ENCODE measurements at regions not wholly inside any gene's neighbourhood (a gene's known extent, or its start where the extent isn't known, plus 50 kb on each side); places are given as distances from the start of the nearest gene placed in this dataset.

DNA sequence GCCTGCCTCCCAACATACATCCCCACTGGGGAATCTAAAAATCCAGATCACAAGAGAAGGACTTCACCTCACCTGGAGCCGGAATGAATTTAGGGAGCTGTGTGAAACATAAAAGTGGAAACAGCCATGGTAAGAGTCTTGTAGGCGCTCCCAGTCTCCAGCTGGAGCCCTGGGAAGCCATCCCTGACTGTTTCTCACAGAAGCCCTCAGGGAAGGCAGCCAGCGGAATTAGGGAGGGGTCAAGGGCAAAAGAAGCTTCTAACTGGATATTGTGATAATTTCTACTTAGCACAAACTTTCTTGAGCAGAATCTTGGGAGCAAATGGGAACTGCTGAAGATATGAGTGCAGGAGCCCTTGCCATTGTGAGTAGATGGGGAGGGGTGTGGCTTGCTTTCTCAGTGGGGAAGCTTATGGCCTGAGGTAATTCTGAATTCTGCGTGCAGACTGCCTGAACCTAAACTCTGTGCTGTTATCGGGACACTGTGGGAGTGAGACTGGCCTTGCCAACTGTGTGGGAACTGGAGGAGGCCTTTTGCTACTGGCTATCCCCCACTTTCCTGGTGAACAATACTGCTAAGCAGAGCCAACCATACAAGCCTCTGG lies 174.4 kb upstream of the SMC2 start:
- DNase-seq (ENCODE audit: low read depth, low spot score), result no peak
- H3K4me3 ChIP-seq (ENCODE audit: low read depth, low read length), result no peak overlapping the region
- in situ Hi-C loops (cut with HindIII; ENCODE audit: low sequenced_read_pairs), result no loop called here
- TF ChIP-seq, protein P1, sequence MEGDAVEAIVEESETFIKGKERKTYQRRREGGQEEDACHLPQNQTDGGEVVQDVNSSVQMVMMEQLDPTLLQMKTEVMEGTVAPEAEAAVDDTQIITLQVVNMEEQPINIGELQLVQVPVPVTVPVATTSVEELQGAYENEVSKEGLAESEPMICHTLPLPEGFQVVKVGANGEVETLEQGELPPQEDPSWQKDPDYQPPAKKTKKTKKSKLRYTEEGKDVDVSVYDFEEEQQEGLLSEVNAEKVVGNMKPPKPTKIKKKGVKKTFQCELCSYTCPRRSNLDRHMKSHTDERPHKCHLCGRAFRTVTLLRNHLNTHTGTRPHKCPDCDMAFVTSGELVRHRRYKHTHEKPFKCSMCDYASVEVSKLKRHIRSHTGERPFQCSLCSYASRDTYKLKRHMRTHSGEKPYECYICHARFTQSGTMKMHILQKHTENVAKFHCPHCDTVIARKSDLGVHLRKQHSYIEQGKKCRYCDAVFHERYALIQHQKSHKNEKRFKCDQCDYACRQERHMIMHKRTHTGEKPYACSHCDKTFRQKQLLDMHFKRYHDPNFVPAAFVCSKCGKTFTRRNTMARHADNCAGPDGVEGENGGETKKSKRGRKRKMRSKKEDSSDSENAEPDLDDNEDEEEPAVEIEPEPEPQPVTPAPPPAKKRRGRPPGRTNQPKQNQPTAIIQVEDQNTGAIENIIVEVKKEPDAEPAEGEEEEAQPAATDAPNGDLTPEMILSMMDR (IDR thresholded peaks at IDR 0.05; ENCODE audit: low read depth, low read length), result no peak

DNA sequence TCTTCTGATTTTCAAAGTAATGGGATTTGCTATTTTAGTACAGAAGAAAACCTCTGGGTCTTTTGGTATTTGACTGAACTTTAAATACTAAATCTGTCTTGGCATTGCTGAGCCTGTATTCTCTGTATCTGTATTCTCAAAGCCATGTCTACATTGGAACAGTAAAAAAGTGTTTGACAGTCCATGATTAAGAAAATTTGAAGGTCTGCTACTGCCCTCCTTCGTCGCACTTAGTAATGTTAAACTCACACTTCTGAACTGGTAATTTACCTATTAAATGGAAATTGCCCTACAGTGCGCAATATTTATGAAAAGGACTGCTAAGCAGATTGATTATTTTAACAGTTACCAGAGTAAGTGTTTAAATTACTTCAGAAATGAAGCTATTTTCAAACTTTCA lies 165.7 kb upstream of the SMC2 start:
- in situ Hi-C loops (cut with HindIII; ENCODE audit: low sequenced_read_pairs), result no loop called here
- no peak for DNase-seq (ENCODE audit: low read depth, low spot score)
- TF ChIP-seq, protein P1 (IDR thresholded peaks at IDR 0.05; ENCODE audit: low read depth, low read length), result no peak
- no peak overlapping the region for H3K4me3 ChIP-seq (ENCODE audit: low read depth, low read length)

DNA sequence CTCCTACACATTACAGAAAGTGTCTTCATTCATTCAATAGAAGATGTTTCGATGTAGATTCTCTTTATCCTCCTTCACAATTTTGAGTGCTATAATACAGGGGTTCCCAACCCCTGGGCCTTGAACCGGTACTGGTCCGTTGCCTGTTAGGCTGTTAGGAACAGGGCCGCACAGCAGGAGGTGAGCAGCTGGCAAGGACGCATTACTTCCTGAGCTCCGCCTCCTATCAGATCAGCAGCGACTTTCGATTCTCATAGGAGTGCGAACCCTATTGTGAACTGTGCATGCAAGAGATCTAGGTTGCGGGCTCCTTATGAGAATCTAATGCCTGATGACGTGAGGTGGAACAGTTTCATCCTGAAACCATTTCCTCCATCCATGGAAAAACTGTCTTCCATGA lies 153.0 kb upstream of the SMC2 start:
- TF ChIP-seq, protein P1 (IDR thresholded peaks at IDR 0.05; ENCODE audit: low read depth, low read length), result no peak
- no peak overlapping the region for H3K4me3 ChIP-seq (ENCODE audit: low read depth, low read length)
- in situ Hi-C loops (cut with HindIII; ENCODE audit: low sequenced_read_pairs), result no loop called here
- DNase-seq (ENCODE audit: low read depth, low spot score), result no peak

DNA sequence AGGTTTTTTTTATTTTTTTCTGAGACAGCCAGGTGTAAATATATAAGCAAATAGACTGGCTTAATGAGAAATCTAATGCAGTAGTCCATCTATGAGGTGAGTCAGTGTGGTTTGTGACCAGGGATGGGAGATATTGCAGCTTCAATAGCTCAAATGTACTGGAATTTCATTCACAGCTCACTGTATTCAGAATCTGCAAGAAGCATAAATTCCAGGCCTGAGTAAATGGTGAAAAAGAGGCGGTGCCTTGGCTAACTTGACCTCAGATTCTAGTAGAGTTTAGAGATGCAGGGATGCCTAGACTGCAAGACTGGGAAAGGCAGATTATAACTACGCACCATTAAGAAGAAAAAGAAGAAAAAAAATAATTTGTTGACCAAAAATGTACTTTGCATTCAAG lies 151.9 kb upstream of the SMC2 start:
- DNase-seq (ENCODE audit: low read depth, low spot score), result peak; percentile 1
- H3K4me3 ChIP-seq (ENCODE audit: low read depth, low read length), result no peak overlapping the region
- in situ Hi-C loops (cut with HindIII; ENCODE audit: low sequenced_read_pairs), result no loop called here
- TF ChIP-seq, protein P1 (IDR thresholded peaks at IDR 0.05; ENCODE audit: low read depth, low read length), result no peak

DNA sequence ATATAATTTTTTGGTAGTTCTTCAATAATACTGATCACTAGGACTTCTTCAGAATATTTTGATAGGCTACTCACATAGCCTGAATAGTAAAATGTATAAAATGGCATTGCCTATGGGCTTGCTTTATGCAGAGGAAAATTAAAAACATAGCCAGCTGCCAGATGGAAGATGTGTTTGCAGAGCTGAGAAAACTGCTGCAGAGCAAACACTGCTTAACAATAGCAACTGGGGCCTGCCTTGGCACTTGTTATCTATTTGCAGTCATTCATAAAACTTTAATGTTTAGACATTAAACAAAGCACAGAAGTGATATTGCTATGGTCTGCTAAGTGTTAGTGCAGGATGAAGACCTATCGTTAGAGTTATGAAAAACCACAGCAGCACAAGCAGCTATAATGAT lies 151.5 kb upstream of the SMC2 start:
- TF ChIP-seq, protein P1 (IDR thresholded peaks at IDR 0.05; ENCODE audit: low read depth, low read length), result no peak
- in situ Hi-C loops (cut with HindIII; ENCODE audit: low sequenced_read_pairs), result no loop called here
- no peak for DNase-seq (ENCODE audit: low read depth, low spot score)
- no peak overlapping the region for H3K4me3 ChIP-seq (ENCODE audit: low read depth, low read length)

DNA sequence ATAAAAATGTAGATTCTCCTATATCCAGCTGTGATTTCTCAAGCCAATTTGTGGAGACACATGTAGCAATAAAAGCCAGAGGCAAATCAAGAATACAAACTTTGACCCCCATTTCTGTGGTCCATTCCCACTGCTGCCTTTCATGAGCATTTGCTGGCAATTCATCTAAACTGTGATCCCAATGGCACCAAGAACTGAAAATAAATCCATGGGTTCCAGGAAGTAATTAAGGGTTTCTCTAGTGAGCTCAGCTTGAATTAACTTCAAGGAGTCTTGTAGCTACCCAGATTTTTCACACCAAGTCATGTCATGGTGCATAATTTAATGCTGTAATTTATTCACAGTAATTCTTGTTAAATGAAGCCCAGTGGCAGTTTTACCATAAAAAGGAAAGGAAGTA lies 145.0 kb upstream of the SMC2 start:
- in situ Hi-C loops (cut with HindIII; ENCODE audit: low sequenced_read_pairs), result no loop called here
- TF ChIP-seq, protein P1 (IDR thresholded peaks at IDR 0.05; ENCODE audit: low read depth, low read length), result no peak
- H3K4me3 ChIP-seq (ENCODE audit: low read depth, low read length), result no peak overlapping the region
- DNase-seq (ENCODE audit: low read depth, low spot score), result no peak

DNA sequence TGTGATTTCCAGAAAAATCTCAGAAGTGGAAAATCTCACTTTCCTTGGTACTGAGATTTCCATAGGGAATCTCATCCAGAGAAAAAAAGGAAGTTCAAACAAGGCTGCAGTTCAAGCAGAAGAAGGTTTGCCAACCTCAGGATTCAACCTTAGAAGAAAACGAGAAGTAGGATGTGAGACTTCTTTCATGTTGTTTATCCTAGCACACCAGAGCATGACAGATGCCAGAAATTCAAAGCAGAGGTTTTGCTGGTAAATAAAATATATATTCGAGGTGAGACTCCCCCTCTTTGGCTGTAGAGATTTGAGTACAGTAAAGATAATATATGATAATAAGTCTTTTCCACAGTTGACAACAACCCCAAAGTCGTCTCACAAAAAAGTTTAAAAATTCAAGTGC lies 116.9 kb upstream of the SMC2 start:
- in situ Hi-C loops (cut with HindIII; ENCODE audit: low sequenced_read_pairs), result no loop called here
- no peak overlapping the region for H3K4me3 ChIP-seq (ENCODE audit: low read depth, low read length)
- no peak for DNase-seq (ENCODE audit: low read depth, low spot score)
- TF ChIP-seq, protein P1 (IDR thresholded peaks at IDR 0.05; ENCODE audit: low read depth, low read length), result no peak

Measured in astrocyte of the spinal cord (primary cell).